WTC11 (cell line): ENCODE measurements at regions not wholly inside any gene's neighbourhood (a gene's known extent, or its start where the extent isn't known, plus 50 kb on each side); places are given as distances from the start of the nearest gene placed in this dataset.

Experiments used
- ATAC-seq: fragments of 200-7000 bp; cut with Tn5 transposase; 2 replicates; pipeline ENCODE4 v1.10.0; 2021; ENCODE audit warnings: mild to moderate bottlenecking, moderate library complexity
- CTCF ChIA-PET: fragments of 300-600 bp; sonication (Branson Sonifier 250); formaldehyde crosslinking; loops from one replicate; lab custom pipeline; 2021; ENCODE audit warnings: antibody characterized with exemption; lab: Charles Lee
- POLR2A ChIA-PET: fragments of 350-600 bp; sonication (Branson Sonifier 250); formaldehyde crosslinking; loops from one replicate; lab custom pipeline; 2021; ENCODE audit warnings: antibody characterized with exemption; lab: Charles Lee
- DNase-seq: peaks from one replicate; pipeline ENCODE4 v3.0.0; 2021; ENCODE audit warnings: low spot score
- H3K27ac Mint-ChIP-seq: 2 replicates; pipeline ENCODE4 v1.8.0; 2021; ENCODE audit warnings: mixed read lengths
- H3K27me3 Mint-ChIP-seq: 2 replicates; pipeline ENCODE4 v1.8.0; 2021; ENCODE audit warnings: low read depth, mild to moderate bottlenecking, moderate library complexity, mixed read lengths
- H3K36me3 Mint-ChIP-seq: 2 replicates; pipeline ENCODE4 v1.8.0; 2021; ENCODE audit warnings: mixed read lengths
- H3K4me1 Mint-ChIP-seq: 2 replicates; pipeline ENCODE4 v1.8.0; 2022; ENCODE audit warnings: mixed read lengths
- H3K4me3 Mint-ChIP-seq: 2 replicates; pipeline ENCODE4 v1.8.0; 2021; ENCODE audit warnings: mild to moderate bottlenecking, moderate library complexity, mixed read lengths
- H3K9me3 Mint-ChIP-seq: 2 replicates; pipeline ENCODE4 v1.8.0; 2021; ENCODE audit warnings: mixed read lengths
- ATF3 ChIP-seq: sonication (generic); formaldehyde crosslinking; conservative IDR thresholded peaks from 2 replicates; pipeline ENCODE4 v1.8.1; 2022; ENCODE audit warnings: mild to moderate bottlenecking, missing genetic modification reagents
- CREM ChIP-seq: sonication (generic); formaldehyde crosslinking; IDR thresholded peaks from 2 replicates; pipeline ENCODE4 v1.8.1; 2022; ENCODE audit warnings: mild to moderate bottlenecking, missing genetic modification reagents, moderate library complexity
- CTCF ChIP-seq: fragments of 200-600 bp; IDR thresholded peaks from 2 replicates; pipeline ENCODE4 v1.8.0; 2022; ENCODE audit warnings: antibody characterized with exemption
- E2F1 ChIP-seq: sonication (generic); formaldehyde crosslinking; IDR thresholded peaks from 2 replicates; pipeline ENCODE4 v1.8.0; 2022; ENCODE audit warnings: mild to moderate bottlenecking, missing genetic modification reagents
- ELF4 ChIP-seq: sonication (generic); formaldehyde crosslinking; IDR thresholded peaks from 2 replicates; pipeline ENCODE4 v1.8.1; 2022; ENCODE audit warnings: low read depth, mild to moderate bottlenecking, moderate library complexity, missing genetic modification reagents
- NR3C1 ChIP-seq: sonication (generic); formaldehyde crosslinking; conservative IDR thresholded peaks from 2 replicates; pipeline ENCODE4 v1.8.1; 2023; ENCODE audit warnings: low read depth, mild to moderate bottlenecking, missing genetic modification reagents
- OVOL2 ChIP-seq: fragments of 250-450 bp; sonication (Bioruptor Pico); IDR thresholded peaks from 2 replicates; pipeline ENCODE4 v1.9.0; 2021; ENCODE audit warnings: mild to moderate bottlenecking, borderline replicate concordance
- PREB ChIP-seq: sonication (generic); formaldehyde crosslinking; IDR thresholded peaks from 2 replicates; pipeline ENCODE4 v1.8.1; 2022; ENCODE audit warnings: mild to moderate bottlenecking, missing genetic modification reagents, moderate library complexity, borderline replicate concordance
- PRRX2 ChIP-seq: fragments of 250-450 bp; sonication (Bioruptor Pico); IDR thresholded peaks from 2 replicates; pipeline ENCODE4 v1.8.0; 2021; ENCODE audit warnings: mild to moderate bottlenecking
- USF2 ChIP-seq: sonication (generic); formaldehyde crosslinking; IDR thresholded peaks from 2 replicates; pipeline ENCODE4 v1.8.1; 2023; ENCODE audit warnings: mild to moderate bottlenecking, missing genetic modification reagents, moderate library complexity
- ZNF396 ChIP-seq: fragments of 250-450 bp; sonication (Bioruptor Pico); IDR thresholded peaks from 2 replicates; pipeline ENCODE4 v1.8.0; 2021; ENCODE audit warnings: mild to moderate bottlenecking, moderate library complexity, borderline replicate concordance
- ZNF416 ChIP-seq: fragments of 250-450 bp; sonication (Bioruptor Pico); IDR thresholded peaks from 2 replicates; pipeline ENCODE4 v1.9.0; 2021; ENCODE audit warnings: mild to moderate bottlenecking, inconsistent platforms
- ZSCAN18 ChIP-seq: fragments of 250-450 bp; sonication (Bioruptor Pico); IDR thresholded peaks from 2 replicates; pipeline ENCODE4 v2.1.2; 2022; ENCODE audit warnings: mild to moderate bottlenecking, moderate library complexity
- TF ChIP-seq, protein P1 (sequence below): sonication (generic); formaldehyde crosslinking; IDR thresholded peaks from 2 replicates; pipeline ENCODE4 v1.8.0; 2023; ENCODE audit warnings: missing genetic modification reagents
- TF ChIP-seq, protein P2 (sequence below): sonication (generic); formaldehyde crosslinking; IDR thresholded peaks from 2 replicates; pipeline ENCODE4 v1.8.1; 2023; ENCODE audit warnings: mild to moderate bottlenecking, missing genetic modification reagents, moderate library complexity
- TF ChIP-seq, protein P3 (sequence below): sonication (generic); formaldehyde crosslinking; IDR thresholded peaks from 2 replicates; pipeline ENCODE4 v1.8.0; 2022; ENCODE audit warnings: mild to moderate bottlenecking, missing genetic modification reagents

- no peak for TF ChIP-seq CTCF
- TF ChIP-seq ZNF416 (CRISPR knock-in tag): no peak
- TF ChIP-seq, protein P1, sequence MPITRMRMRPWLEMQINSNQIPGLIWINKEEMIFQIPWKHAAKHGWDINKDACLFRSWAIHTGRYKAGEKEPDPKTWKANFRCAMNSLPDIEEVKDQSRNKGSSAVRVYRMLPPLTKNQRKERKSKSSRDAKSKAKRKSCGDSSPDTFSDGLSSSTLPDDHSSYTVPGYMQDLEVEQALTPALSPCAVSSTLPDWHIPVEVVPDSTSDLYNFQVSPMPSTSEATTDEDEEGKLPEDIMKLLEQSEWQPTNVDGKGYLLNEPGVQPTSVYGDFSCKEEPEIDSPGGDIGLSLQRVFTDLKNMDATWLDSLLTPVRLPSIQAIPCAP (CRISPR knock-in tag): no peak
These were observed 366.0 kb upstream of the SLC14A2 start (continued) for GRCh38 chr18:45249246-45249661.

- TF ChIP-seq E2F1 (CRISPR knock-in tag): no peak
- TF ChIP-seq, protein P2, sequence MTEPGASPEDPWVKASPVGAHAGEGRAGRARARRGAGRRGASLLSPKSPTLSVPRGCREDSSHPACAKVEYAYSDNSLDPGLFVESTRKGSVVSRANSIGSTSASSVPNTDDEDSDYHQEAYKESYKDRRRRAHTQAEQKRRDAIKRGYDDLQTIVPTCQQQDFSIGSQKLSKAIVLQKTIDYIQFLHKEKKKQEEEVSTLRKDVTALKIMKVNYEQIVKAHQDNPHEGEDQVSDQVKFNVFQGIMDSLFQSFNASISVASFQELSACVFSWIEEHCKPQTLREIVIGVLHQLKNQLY (CRISPR knock-in tag): no peak
- no peak for TF ChIP-seq USF2 (CRISPR knock-in tag)
- TF ChIP-seq, protein P3, sequence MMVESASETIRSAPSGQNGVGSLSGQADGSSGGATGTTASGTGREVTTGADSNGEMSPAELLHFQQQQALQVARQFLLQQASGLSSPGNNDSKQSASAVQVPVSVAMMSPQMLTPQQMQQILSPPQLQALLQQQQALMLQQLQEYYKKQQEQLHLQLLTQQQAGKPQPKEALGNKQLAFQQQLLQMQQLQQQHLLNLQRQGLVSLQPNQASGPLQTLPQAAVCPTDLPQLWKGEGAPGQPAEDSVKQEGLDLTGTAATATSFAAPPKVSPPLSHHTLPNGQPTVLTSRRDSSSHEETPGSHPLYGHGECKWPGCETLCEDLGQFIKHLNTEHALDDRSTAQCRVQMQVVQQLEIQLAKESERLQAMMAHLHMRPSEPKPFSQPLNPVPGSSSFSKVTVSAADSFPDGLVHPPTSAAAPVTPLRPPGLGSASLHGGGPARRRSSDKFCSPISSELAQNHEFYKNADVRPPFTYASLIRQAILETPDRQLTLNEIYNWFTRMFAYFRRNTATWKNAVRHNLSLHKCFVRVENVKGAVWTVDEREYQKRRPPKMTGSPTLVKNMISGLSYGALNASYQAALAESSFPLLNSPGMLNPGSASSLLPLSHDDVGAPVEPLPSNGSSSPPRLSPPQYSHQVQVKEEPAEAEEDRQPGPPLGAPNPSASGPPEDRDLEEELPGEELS (CRISPR knock-in tag): no peak
- no peak for TF ChIP-seq NR3C1
- no peak for TF ChIP-seq ZSCAN18 (CRISPR knock-in tag)
- no peak for TF ChIP-seq PRRX2 (CRISPR knock-in tag)
- no peak for TF ChIP-seq CREM
- no peak for TF ChIP-seq PREB (CRISPR knock-in tag)
- no peak for TF ChIP-seq ELF4 (CRISPR knock-in tag)
- TF ChIP-seq ZNF396: no peak
- TF ChIP-seq ATF3 (CRISPR knock-in tag): no peak
- no peak for TF ChIP-seq OVOL2 (CRISPR knock-in tag)
- ATAC-seq (no peak), DNase-seq (no peak)
- H3K36me3 Mint-ChIP-seq: no peaks in the 10 kb centered on the region
- H3K4me3 Mint-ChIP-seq: no peak overlapping the region
- ChIA-PET CTCF (no interaction called here), POLR2A (no interaction called here)
- H3K27me3 Mint-ChIP-seq: no peaks in the 10 kb centered on the region
- no peak overlapping the region for H3K27ac Mint-ChIP-seq
- peaks cover 8% of the 10 kb centered on the region; the same call in 1 of the 2 replicates for H3K4me1 Mint-ChIP-seq
- no peaks in the 10 kb centered on the region for H3K9me3 Mint-ChIP-seq
These were observed 364.8 kb upstream of the SLC14A2 start for GRCh38 chr18:45250479-45250878.
